T-helper 9 cell (primary cell): ENCODE measurements at regions not wholly inside any gene's neighbourhood (a gene's known extent, or its start where the extent isn't known, plus 50 kb on each side); places are given as distances from the start of the nearest gene placed in this dataset.
"Not testable (repeated sequence)": the region's sequence is repeated elsewhere in the genome, so short reads cannot be mapped to it uniquely, and the experiment has no call there.

Experiments
- DNase-seq: peaks from one replicate; pipeline ENCODE4 v3.0.0-alpha.2; 2020

GRCh38 chr6:137657351-137657911 is 163.2 kb upstream of the OLIG3 start:
- no peak for DNase-seq

- DNase-seq = no peak
Observed at GRCh38 chr6:137658287-137658686, 164.1 kb upstream of the OLIG3 start.

- DNase-seq = no peak
Observed at GRCh38 chr6:137659871-137660270, 165.7 kb upstream of the OLIG3 start.

- DNase-seq = no peak
Observed at GRCh38 chr6:137660296-137660731, 166.1 kb upstream of the OLIG3 start.

- peak; percentile 26 for DNase-seq
Observed at GRCh38 chr6:137661601-137662000, 167.4 kb upstream of the OLIG3 start.

DNA sequence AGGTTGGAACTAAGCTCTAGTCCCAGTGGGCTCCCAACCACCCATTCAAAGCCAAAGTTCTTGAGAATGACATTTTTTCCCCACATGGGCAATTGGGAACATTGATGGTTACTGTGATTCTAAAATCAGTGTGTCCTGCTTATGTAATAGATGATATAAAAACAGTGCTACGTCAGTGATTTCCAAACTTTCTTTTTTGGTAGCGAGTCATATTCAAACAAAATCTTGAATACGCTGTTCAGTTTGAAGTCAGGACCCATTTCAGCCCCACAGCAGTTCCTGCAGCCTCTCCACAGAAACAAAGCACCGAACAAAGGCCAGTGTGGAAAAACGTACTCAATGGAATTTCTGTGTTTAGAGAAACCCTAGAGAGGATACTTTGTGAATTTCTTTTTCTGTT is 170.0 kb upstream of the OLIG3 start:
- DNase-seq = no peak

DNA sequence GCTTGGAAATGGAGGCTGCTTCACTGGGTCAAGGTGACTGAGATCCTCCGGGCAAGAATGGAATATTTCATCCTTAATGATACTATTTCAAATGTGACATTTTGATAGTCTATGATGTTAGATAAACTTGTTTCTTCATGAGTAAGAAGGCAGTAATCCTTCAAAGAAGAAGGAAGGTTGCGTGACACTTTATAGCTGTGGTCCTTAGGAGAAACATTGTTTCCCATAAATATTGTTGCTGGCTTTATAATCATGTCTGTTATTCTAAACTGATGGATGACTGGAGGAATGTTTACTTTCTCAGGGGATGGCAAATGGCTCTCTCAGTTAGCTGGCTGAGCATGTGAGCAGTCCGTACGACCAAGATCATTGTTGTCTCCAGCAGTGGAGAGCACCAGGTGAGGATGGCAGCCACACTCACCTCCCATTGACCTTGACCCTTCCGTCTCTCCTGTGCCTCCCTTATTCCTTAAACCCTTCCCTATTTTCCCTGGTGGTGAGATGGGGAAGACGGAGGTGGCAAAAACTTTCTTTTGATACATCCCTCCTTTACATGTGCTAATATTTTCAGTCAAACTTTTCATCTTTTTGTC is 171.2 kb upstream of the OLIG3 start:
- DNase-seq = no peak

- no peak for DNase-seq
Observed at GRCh38 chr6:137666202-137666774, 172.1 kb upstream of the OLIG3 start.

DNA sequence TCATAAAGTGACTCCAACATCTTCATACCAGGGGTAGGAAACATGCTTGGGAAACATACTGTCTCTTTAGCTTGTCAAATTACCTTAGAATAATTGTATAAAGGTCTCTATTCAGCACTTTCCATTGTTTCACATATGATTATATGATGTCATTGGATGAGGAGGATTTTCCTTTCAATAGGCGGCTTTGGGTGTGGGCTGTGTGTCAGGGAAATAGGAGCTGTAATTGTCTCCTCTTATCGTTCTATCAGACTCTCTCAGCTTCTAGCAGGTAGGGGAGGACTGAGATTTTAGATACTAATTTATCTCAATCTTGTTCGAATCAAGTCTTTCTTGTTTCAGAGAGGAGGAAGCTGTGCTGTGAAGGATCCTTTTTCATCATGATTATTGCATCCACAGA is 179.4 kb upstream of the OLIG3 start:
- DNase-seq = no peak

- DNase-seq = no peak
Observed at GRCh38 chr6:137676888-137677287, 182.7 kb upstream of the OLIG3 start.

DNA sequence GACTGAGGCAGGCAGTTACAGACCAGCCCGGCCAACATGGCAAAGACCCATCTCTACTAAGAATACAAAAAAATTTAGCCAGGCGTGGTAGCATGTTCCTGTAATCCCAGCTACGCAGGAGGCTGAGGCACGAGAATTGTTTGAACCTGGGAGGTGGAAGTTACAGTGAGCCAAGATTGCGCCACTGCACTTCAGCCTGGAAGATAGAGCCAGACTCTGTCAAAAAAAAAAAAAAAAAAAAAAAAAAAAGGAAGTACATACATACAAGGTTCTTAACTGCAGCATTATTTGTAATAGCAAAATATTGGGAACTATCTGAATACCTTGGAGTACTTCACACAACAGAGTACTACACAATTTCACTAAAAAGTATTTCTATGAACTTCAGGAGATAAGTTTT is 183.5 kb upstream of the OLIG3 start:
- no peak for DNase-seq

- no peak for DNase-seq
Observed at GRCh38 chr6:137678451-137678850, 184.3 kb upstream of the OLIG3 start.

DNA sequence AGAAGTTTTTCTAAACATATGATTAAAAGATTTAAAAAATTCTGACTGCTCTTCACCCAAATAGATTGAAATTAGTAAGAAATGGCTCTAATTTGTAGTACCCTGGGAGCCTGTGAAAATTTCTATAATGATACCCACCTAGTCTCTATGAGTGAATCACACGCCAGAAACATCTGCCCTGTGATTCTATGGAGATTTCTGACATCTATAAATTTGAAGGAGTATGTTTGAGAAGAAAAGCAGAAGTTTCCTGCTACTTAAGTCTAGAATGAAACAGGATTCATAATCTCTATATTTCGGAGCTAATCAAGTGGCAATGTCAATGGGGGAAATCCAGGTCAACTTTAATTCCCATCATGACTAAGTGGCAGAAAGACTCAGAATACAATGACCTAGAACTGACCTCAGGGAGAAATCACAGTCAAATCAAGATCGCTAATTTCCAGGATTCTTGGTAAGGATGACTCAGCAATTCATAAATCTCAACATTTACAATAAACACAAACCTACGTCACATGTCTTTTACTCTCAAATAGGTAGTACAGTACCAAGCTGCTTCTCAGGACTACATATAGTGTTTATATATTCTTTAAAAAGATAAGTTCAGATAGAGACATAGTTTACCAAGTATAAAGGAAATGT is 186.2 kb upstream of the TNFAIP3 start:
- DNase-seq = no peak

GRCh38 chr6:137681445-137682009 is 185.5 kb upstream of the TNFAIP3 start:
- no peak for DNase-seq

DNA sequence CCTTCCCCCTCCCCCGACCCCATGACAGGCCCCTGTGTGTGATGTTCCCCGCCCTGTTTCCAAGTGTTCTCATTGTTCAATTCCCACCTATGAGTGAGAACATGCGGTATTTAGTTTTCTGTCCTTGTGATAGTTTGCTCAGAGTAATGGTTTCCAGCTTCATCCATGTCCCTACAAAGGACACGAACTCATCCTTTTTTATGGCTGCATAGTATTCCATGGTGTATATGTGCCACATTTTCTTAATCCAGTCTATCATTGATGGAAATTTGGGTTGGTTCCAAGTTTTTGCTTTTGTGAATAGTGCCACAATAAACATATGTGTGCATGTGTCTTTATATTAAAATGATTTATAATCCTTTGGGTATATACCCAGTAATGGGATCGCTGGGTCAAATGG is 184.4 kb upstream of the TNFAIP3 start:
- DNase-seq = not testable (repeated sequence)

DNA sequence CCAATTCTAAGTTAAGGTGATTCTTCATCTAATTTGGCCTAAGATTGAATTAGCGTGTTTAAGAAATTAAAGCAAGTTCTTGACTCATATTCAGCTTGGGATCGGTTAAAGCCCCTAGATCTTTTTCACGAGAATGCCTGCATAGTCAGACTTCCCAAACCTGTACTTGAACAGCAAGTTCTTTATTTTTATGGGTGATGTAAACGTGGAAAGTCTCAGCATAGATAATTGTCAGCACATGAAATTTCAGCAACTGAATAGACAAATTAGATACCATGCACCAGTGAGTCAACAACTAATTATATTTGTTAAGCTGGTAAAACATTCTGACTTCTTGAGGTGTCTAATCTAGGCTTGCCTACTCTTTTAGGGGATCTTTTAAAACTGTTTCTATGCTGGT is 183.1 kb upstream of the TNFAIP3 start:
- no peak for DNase-seq

GRCh38 chr6:137685798-137686375 is 181.2 kb upstream of the TNFAIP3 start:
- DNase-seq = no peak

- no peak for DNase-seq
Observed at GRCh38 chr6:137687818-137688217, 179.2 kb upstream of the TNFAIP3 start.

DNA sequence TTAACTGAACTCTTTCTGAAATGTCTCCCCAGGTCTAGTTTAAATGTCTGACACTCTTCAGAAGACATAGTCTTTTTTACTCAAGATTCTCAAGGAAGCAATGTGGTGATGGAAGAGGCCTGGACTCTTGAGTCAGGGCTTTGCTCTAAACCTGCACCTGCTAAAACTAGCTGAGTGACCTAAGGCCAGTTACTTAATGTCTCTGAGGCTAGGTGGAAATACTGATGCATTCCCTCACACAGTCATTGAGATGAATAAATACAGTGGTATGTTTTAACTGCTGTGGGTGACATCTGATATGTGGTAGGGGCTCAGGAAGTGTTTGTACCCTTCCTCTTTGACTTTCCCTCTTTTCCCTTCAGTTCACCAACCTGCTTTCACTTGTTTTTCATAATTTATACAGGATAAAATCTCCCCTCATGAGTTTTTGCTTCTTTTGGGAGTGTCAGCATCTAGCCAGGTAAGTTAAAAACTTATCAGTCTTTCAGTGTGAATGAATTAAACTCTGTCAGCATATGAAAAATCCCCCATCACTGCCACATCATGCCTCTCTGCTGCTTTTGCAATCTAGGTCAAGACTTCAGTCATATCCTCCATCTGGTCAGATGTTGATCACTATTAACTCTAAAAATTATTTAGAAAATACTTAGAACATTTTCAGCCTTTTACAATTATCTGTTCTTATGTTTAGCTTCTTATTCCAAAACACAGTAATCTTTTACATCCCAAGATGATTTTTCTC is 178.7 kb upstream of the TNFAIP3 start:
- DNase-seq = no peak

DNA sequence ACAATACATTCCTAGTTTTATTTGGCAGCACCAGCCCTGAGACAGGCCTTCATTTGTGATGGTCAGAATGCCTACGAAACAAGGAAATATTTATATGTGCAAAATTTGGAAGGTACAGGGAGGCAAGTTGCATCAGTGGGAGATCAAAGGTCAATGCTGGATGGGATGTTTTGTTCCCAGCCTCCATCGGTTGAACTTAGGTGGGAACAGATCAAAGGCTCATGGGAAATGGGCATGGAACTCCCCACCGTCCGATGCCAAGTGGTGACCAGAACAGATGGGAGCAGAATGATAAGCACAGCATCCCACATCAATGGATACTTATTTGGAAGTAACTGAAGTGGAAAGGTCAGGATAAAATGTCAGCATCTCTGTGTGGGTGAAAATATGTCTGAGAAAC is 177.7 kb upstream of the TNFAIP3 start:
- DNase-seq = no peak

- no peak for DNase-seq
Observed at GRCh38 chr6:137690034-137690433, 177.0 kb upstream of the TNFAIP3 start.

DNA sequence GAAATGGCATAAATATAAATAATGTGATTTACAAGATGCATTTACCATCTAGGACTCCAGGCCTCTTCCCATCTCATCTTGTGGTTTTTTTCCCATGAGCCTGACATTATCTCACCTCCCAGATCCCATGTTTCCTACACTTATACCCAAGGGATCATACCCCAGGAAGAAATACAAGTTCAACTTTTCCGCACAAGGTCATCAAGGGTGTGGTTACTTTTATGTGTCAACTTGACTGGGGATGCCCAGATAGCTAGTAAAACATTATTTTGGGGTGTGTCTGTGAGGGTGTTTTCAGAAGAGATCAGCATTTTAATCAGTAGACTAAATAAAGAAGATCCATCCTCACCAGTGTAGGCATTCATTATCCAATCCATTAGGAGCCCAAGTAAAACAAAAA is 176.3 kb upstream of the TNFAIP3 start:
- DNase-seq = no peak

DNA sequence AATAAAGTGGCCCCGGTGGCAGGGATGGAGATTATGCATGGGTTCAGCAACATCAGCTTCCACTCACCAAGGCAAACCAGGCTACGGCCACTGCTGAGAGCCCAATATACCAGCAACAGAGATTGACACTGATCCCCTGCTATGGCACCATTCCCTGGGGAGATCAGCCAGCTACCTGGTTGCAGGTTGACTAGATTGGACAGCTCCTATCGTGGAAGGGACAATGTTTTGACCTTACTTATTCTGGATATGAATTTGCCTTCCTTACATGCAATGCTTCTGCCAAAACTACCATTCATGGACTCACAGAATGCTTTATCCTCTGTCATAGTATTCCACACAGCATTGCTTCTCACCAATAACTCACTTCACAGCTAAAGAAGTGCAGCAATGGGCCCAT is 174.8 kb upstream of the TNFAIP3 start:
- DNase-seq = no peak
